Endothelial cell of umbilical vein (primary cell): ENCODE measurements at regions not wholly inside any gene's neighbourhood (a gene's known extent, or its start where the extent isn't known, plus 50 kb on each side); places are given as distances from the start of the nearest gene placed in this dataset.

Experiments used
- BruUV-seq: library from RNA; stranded (reverse); fragments of 400-500 nt; replicated peaks from 2 replicates; lab custom pipeline; 2021; lab: Mats Ljungman, UMichigan
- CTCF ChIA-PET: fragments of 300-600, 350-600 bp; sonication (Branson Sonifier 250); formaldehyde crosslinking; loops from one replicate; lab custom pipeline; 2021; ENCODE audit warnings: antibody characterized with exemption, inconsistent platforms; lab: Charles Lee
- POLR2A ChIA-PET: fragments of 300-600, 350-600 bp; sonication (Branson Sonifier 250); formaldehyde crosslinking; loops from one replicate; lab custom pipeline; 2021; ENCODE audit warnings: antibody characterized with exemption, inconsistent platforms; lab: Charles Lee
- DNase-seq: peaks from one replicate; pipeline ENCODE4 v3.0.0-alpha.2; 2011; ENCODE audit warnings: low read depth, low spot score
- FAIRE-seq: peaks from 2 replicates; lab custom pipeline; 2011; peaks lifted over from hg19 to GRCh38; lab: Jason Lieb, UNC
- H2AFZ ChIP-seq: 2 replicates; pipeline ENCODE4 v1.6.0; 2012; ENCODE audit warnings: low read depth, low read length, control low read depth, inconsistent platforms
- H3K27ac ChIP-seq: 2 replicates; pipeline ENCODE4 v1.5.1; 2011; ENCODE audit warnings: low read depth, mild to moderate bottlenecking, control low read depth, low read length, moderate library complexity; ENCODE audit not compliant: insufficient read depth
- H3K27me3 ChIP-seq, 2 experiments: 2 replicates each; pipeline versions ENCODE4 v1.6.0 to v1.6.1; 2011; ENCODE audit warnings: low read length in 2 of 2, mixed read lengths in 1 of 2; ENCODE audit not compliant: control insufficient read depth in 2 of 2, insufficient read depth in 2 of 2
- H3K36me3 ChIP-seq, 2 experiments: 2 replicates in 1 of 2; 3 replicates in 1 of 2; pipeline ENCODE4 v1.5.1; 2011; ENCODE audit warnings: low read length in 2 of 2, mild to moderate bottlenecking in 1 of 2, moderate library complexity in 1 of 2; ENCODE audit not compliant: control insufficient read depth in 2 of 2, insufficient read depth in 2 of 2; ENCODE audit errors: extremely low read depth in 1 of 2
- H3K4me1 ChIP-seq: 3 replicates; pipeline ENCODE4 v1.5.1; 2011; ENCODE audit warnings: mild to moderate bottlenecking, low read length; ENCODE audit not compliant: control insufficient read depth, insufficient read depth; ENCODE audit errors: extremely low read depth
- H3K4me2 ChIP-seq: 2 replicates; pipeline ENCODE4 v1.6.1; 2011; ENCODE audit warnings: low read length, control low read depth, mixed read lengths; ENCODE audit not compliant: insufficient read depth
- H3K4me3 ChIP-seq, 3 experiments: fragments of 200-600 bp in 1 of 3; sonication (generic), shearing (Covaris generic) in 1 of 3; replicated peaks in 1 of 3; 2 replicates each; pipeline ENCODE4 v1.5.1; 2011 to 2016; ENCODE audit warnings: control low read depth in 3 of 3, low read length in 3 of 3, mild to moderate bottlenecking in 2 of 3, inconsistent platforms in 1 of 3, low read depth in 1 of 3, moderate library complexity in 1 of 3; ENCODE audit not compliant: insufficient read depth in 1 of 3
- H3K79me2 ChIP-seq: 2 replicates; pipeline ENCODE4 v1.6.0; 2012; ENCODE audit warnings: low read length, inconsistent platforms; ENCODE audit not compliant: control insufficient read depth, insufficient read depth
- H3K9ac ChIP-seq: replicated peaks from 2 replicates; pipeline ENCODE3; 2011; ENCODE audit warnings: low read length, control low read depth; ENCODE audit not compliant: insufficient read depth; ENCODE audit errors: extremely low read depth
- H3K9me1 ChIP-seq: replicated peaks from 3 replicates; pipeline ENCODE4 v1.6.0; 2011; ENCODE audit warnings: mild to moderate bottlenecking, low read length; ENCODE audit not compliant: control insufficient read depth, insufficient read depth; ENCODE audit errors: extremely low read depth
- H3K9me3 ChIP-seq: replicated peaks from 2 replicates; pipeline ENCODE4 v1.5.1; 2012; ENCODE audit warnings: low read length, inconsistent platforms; ENCODE audit not compliant: control insufficient read depth, insufficient read depth
- H4K20me1 ChIP-seq: replicated peaks from 2 replicates; pipeline ENCODE3; 2011; ENCODE audit warnings: mild to moderate bottlenecking, low read length; ENCODE audit not compliant: control insufficient read depth, insufficient read depth; ENCODE audit errors: extremely low read depth
- CTCF ChIP-seq, 2 donors: IDR thresholded peaks; 1 replicate in 1 of 2; 2 replicates in 1 of 2; pipeline ENCODE4 v1.5.1; 2011; ENCODE audit warnings: low read length in 2 of 2, mild to moderate bottlenecking in 2 of 2, moderate library complexity in 2 of 2, control low read depth in 1 of 2, inconsistent platforms in 1 of 2, low read depth in 1 of 2; ENCODE audit not compliant: insufficient read depth in 1 of 2; ENCODE audit errors: extremely low read depth in 1 of 2
- EZH2 ChIP-seq: IDR thresholded peaks from 2 replicates; pipeline ENCODE4 v1.6.1; 2012; ENCODE audit warnings: borderline replicate concordance, low read depth, mild to moderate bottlenecking, moderate library complexity, low read length, inconsistent platforms; ENCODE audit not compliant: severe bottlenecking
- FOS ChIP-seq: IDR thresholded peaks from 2 replicates; pipeline ENCODE4 v1.6.1; 2011; ENCODE audit warnings: mild to moderate bottlenecking, low read length, moderate library complexity, borderline replicate concordance; ENCODE audit not compliant: insufficient read depth
- GATA2 ChIP-seq: IDR thresholded peaks from 2 replicates; pipeline ENCODE4 v1.7.0; 2011; ENCODE audit warnings: low read depth, mild to moderate bottlenecking, moderate library complexity, mixed read lengths, low read length; ENCODE audit not compliant: insufficient read length, insufficient read depth
- JUN ChIP-seq: IDR thresholded peaks from 2 replicates; pipeline ENCODE4 v1.6.1; 2011; ENCODE audit warnings: borderline replicate concordance, low read depth; ENCODE audit not compliant: insufficient read length, insufficient read depth
- MAX ChIP-seq: IDR thresholded peaks from 2 replicates; pipeline ENCODE4 v1.6.1; 2011; ENCODE audit not compliant: insufficient read depth, insufficient read length
- MYC ChIP-seq: IDR thresholded peaks from one replicate; pipeline ENCODE4 v1.6.1; 2011; ENCODE audit warnings: mild to moderate bottlenecking, low read depth, low read length
- POLR2A ChIP-seq: IDR thresholded peaks from 2 replicates; pipeline ENCODE4 v1.6.1; 2012; ENCODE audit warnings: low read depth, mild to moderate bottlenecking, control low read depth, low read length
- POLR2AphosphoS5 ChIP-seq: IDR thresholded peaks from 2 replicates; pipeline ENCODE4 v1.6.1; 2012; ENCODE audit warnings: low read depth, mild to moderate bottlenecking, control low read depth, low read length, moderate library complexity; ENCODE audit not compliant: insufficient read depth
- dilution Hi-C: fragments of 300-500 bp; cut with MboI; formaldehyde crosslinking; loops from one replicate; pipeline ENCODE4 v1.15.0; 2019; ENCODE audit warnings: low sequenced_read_pairs; ENCODE audit not compliant: extremely low pct_ligation_motif_present
- intact Hi-C: fragments of 100-400 bp; cut with micrococcal nuclease; formaldehyde crosslinking; loops from one replicate; pipeline ENCODE4 v1.10.0; 2022

- dilution Hi-C loops = no loop called here
- no peak overlapping the region for H3K4me3 ChIP-seq
- BruUV-seq = no TSS peak
- DNase-seq (no peak), FAIRE-seq (no peak)
- intact Hi-C loops = no loop called here
- no peaks in the 10 kb centered on the region for H3K4me1 ChIP-seq
- no peaks in the 10 kb centered on the region for H3K36me3 ChIP-seq
- no peaks in the 10 kb centered on the region for H4K20me1 ChIP-seq
- no peak overlapping the region for H3K9ac ChIP-seq
- H3K79me2 ChIP-seq = no peaks in the 10 kb centered on the region
- no peak overlapping the region for H2AFZ ChIP-seq
- no peak overlapping the region for H3K4me2 ChIP-seq
- H3K27me3 ChIP-seq = no peaks in the 10 kb centered on the region
- ChIA-PET CTCF (no interaction called here), POLR2A (no interaction called here)
- no peaks in the 10 kb centered on the region for H3K9me1 ChIP-seq
- TF ChIP-seq JUN (no peak), CTCF (IDR thresholded peaks at IDR 0.05; ENCODE audit: extremely low read depth in 1 of 2, insufficient read depth in 1 of 2, low read depth in 1 of 2, low read length in 2 of 2) (no peak), POLR2AphosphoS5 (no peak), FOS (no peak), MYC (no peak), POLR2A (no peak), GATA2 (no peak), MAX (no peak), EZH2 (no peak)
- peaks cover 10% of the 10 kb centered on the region for H3K9me3 ChIP-seq
- H3K27ac ChIP-seq = no peak overlapping the region
These were observed 551.5 kb upstream of the RGMA start for GRCh38 chr15:93640411-93640962.
